Peyer's patch (tissue), 4 donors: ENCODE measurements at regions not wholly inside any gene's neighbourhood (a gene's known extent, or its start where the extent isn't known, plus 50 kb on each side); places are given as distances from the start of the nearest gene placed in this dataset.

ENCODE experiments used
- POLR2A ChIP-seq, 2 donors: fragments of 450-650 bp; IDR thresholded peaks; one replicate each; pipeline ENCODE4 v1.5.1; 2017; ENCODE audit warnings: antibody characterized with exemption in 2 of 2, mild to moderate bottlenecking in 2 of 2, moderate library complexity in 2 of 2
- TF ChIP-seq, protein P1 (sequence below), 6 experiments: fragments of 450-650 bp in 4 of 6; fragments of 200-600 bp in 2 of 6; sonication (generic) in 1 of 6; IDR thresholded peaks; one replicate each; pipeline ENCODE4 v1.5.1; 2017 to 2019; ENCODE audit warnings: antibody characterized with exemption in 6 of 6, mild to moderate bottlenecking in 3 of 6, moderate library complexity in 1 of 6

DNA sequence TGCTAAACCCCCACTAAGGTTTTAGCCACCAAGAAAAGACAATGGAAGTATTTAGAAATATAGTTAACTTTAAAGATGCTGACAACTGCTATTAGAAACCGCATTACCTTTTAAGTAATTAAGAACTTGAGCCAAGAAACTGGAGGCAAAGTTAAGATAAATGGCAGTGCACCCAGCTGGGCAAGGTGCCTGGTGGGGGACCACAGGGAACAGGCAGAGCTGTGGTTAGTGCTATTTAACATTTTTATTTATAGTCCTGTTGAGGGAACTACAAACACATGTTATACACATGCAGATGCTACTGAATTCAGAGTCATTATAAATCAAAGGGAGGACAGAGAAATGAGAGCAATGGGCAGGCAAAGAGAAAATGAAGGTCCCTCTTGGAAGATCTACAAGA is 447.9 kb downstream of the TFAP2B start:
- TF ChIP-seq, protein P1, sequence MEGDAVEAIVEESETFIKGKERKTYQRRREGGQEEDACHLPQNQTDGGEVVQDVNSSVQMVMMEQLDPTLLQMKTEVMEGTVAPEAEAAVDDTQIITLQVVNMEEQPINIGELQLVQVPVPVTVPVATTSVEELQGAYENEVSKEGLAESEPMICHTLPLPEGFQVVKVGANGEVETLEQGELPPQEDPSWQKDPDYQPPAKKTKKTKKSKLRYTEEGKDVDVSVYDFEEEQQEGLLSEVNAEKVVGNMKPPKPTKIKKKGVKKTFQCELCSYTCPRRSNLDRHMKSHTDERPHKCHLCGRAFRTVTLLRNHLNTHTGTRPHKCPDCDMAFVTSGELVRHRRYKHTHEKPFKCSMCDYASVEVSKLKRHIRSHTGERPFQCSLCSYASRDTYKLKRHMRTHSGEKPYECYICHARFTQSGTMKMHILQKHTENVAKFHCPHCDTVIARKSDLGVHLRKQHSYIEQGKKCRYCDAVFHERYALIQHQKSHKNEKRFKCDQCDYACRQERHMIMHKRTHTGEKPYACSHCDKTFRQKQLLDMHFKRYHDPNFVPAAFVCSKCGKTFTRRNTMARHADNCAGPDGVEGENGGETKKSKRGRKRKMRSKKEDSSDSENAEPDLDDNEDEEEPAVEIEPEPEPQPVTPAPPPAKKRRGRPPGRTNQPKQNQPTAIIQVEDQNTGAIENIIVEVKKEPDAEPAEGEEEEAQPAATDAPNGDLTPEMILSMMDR (IDR thresholded peaks at IDR 0.05): no peak
- TF ChIP-seq POLR2A (IDR thresholded peaks at IDR 0.05): no peak
